SKM-1 (cell line): ENCODE measurements at regions not wholly inside any gene's neighbourhood (a gene's known extent, or its start where the extent isn't known, plus 50 kb on each side); places are given as distances from the start of the nearest gene placed in this dataset.
A peak's percentile ranks its signal among the peaks of the same experiment; 100 is the strongest.

Source experiments
- DNase-seq: peaks from one replicate; lab custom pipeline; 2025; ENCODE audit not compliant: unreplicated experiment; lab: John Stamatoyannopoulos, UW

GRCh38 chr1:208759255-208759654 is 515.1 kb upstream of the PLXNA2 start:
- no peak for DNase-seq

- DNase-seq = peak; percentile 33
These were observed 519.8 kb upstream of the PLXNA2 start for GRCh38 chr1:208763971-208764370.

DNA sequence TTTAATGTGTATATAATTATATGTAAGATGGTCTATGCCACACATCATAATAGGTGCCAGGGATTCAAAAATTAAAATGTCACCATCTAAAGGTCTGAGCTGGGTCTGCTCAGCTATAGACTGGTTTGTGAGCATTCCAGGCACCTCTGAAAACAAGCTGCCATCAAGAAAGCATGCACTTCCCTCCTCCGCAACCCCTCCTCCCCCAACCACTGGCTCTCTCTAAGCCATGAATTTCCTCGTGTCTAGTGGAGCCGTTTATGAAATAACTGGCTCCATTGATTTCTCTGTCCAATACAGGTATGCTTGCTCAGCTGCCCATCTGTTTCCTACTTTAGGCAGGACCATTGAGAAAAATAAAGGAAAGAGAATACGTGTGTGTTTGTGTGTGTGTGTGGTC is 522.6 kb upstream of the PLXNA2 start:
- no peak for DNase-seq

DNA sequence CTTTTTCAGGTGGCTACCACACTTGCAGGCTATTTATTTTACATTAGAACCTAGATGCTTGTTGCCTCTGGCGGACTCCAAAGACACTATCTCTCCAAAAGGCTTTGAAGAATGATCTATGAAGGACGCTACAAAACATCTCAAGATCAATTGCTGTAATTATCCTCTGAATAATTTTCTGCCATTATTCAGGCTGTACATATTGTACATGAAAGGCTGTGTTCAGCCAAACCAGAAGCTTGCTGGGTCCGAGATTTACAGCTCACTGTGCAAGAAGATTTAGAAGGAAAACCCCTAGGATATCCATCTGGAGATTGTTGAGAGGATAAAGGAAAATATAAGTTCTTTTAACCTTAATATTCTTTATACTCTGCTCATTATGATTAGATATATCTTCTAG is 523.6 kb upstream of the PLXNA2 start:
- no peak for DNase-seq

DNA sequence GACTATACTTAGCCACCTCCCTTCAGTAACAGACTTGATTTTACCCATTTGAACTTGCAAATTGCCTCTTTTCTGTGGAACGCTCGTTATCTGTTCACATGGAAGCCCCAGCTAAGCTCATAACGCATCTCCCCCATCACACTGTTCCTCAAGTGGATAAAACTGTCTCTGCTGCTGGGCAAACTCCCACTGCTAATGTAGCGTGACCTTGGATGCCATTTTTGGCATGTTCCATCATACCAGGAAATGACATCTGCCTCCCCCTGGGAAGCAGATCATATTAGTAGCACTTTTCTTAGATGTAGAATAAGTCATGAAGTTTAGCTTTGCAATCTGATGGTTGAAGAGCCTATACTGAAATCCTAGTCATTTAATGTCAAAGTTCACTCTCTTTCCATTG is 528.7 kb upstream of the PLXNA2 start:
- DNase-seq = no peak

DNA sequence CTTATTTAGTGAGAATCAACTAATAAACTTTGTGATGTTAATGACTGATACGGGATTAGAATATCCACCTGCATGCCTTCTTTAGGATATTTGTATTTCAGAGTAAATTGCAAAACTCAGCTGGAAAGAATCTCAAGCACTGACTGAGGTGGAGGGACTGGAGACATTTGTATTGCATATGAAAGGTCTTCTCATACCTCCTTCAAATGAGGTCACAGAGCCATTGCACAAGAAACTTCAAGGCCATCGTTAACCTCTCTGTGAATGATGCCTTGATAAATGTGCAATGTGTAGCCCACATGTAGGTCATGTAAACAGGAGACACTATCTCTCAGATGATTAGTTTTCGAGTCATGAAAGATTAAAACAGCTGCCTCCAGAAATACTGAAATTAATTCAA is 531.7 kb upstream of the PLXNA2 start:
- no peak for DNase-seq

DNA sequence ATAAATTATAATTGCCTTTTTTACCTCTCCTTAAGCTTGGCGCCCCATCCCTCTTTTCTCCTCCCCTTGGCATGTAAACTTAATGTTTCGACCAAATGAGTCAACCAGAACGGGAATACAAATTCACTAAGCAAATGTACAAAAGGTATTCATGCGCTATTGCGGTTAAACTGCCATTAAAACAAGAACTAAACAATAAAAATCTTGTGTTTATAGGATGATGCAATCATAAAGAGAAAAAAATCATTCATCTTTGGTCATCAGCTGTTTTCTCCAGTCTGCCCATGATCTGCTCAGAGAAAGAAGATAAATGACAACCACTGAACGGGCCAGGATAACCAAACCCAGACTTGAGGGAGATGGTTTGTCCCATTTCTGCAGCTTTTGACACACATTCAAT is 534.2 kb upstream of the PLXNA2 start:
- DNase-seq = no peak

- DNase-seq = no peak
These were observed 537.3 kb upstream of the PLXNA2 start for GRCh38 chr1:208781391-208782045.

DNA sequence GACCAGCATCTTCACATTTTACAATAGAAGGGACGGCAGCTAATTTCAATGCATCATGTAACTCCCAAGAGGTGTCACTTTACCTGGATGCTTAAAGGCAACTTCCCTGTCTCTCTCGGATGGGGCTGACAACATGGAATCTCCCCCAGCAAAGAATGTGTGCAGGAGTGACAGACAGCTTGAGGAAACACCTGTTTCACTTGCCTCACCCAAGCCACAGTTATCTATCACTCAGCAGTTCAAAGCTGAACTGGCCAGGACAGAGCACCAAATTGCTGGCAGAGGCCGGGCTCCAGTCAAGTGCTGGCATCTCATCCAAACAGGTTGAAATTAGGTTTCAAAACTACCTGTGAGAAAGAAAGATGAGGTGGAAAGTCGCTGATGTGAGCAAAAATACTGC is 538.0 kb upstream of the PLXNA2 start:
- DNase-seq = no peak

GRCh38 chr1:208785629-208786028 is 541.4 kb upstream of the PLXNA2 start:
- DNase-seq = no peak

DNA sequence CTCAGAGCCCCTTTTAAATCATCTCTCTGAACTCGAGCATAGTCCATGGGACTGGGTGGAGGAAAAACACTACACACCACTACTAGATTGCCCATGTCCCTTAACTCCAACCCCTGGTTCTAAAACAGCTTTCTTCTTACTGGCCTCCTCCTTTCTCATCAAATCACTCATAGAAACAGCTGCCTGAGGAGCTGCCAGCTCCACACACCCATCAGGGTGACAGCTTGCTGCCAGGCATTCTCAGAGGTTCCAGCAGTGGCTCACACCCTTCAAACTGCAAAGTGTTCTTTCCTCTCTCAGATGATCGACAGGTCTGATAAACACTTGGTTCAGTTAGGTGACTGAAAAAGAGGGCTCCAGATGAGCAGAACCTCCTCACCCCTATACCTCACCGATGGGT is 543.0 kb upstream of the PLXNA2 start:
- DNase-seq = no peak

DNA sequence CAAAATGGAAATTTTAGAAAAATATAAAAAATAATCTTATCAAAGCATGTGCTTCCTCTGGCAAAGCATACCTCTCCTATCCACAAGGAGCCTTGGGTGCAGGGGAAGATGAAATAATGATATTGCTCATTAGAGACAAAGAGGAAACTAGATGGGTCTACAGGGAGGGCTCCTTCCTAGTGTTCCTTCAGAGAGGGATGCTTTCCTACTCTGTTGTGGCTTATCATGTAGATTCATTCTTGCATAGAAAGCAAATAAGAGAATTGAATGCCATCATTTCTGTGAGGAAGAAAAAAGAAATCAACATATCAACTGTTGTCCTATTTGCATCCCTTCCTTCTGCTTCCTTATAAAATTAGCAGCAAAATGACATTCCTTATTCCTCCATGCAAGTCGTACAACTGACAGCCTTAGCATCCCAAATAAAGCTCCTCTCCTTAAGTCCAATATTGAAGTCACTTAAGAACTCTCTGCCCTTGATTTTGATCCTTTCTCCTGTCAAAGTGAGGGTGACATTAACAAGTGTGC is 543.9 kb upstream of the PLXNA2 start:
- no peak for DNase-seq

DNA sequence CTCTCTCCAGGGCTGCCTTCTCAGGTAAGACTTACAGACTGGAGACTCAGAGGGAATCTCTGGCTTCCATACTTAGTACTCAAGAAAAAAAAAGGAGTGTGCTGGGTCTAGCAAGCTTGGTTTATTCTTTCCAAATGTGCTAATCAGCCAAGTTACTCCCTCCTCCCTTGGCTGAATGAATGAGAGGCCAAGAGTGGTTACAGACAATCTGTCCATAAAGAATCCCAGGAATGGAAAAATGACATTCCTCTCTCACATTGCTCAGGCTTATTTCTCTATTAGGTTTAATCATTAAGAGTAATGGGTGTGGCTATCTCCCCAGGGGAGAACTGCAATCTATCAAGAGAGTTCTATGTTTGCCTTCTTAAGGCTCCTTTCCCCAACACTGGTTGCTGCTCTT is 547.3 kb upstream of the PLXNA2 start:
- DNase-seq = no peak

DNA sequence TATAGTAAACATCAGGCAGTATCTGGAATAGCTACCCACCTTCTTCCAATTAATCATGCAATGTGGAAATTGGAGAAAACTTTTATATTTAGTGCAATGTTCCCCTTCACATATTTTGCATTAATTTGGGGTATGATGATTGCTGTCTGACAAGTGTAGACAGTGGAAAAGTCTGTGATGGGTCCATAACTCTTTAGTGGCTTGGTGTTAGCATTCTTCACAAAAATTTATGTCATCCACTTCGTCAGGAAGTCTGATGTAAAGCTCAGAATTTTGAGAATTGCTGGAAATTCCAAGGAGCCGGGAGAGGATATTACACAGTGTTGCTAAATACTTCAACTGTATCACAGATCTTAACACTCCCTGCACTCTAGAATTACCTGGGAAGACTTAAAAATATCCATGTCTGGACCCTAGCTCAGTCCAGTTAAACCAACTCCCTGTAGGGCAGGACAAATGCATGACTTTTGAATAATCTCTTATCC is 549.7 kb upstream of the PLXNA2 start:
- DNase-seq = no peak

DNA sequence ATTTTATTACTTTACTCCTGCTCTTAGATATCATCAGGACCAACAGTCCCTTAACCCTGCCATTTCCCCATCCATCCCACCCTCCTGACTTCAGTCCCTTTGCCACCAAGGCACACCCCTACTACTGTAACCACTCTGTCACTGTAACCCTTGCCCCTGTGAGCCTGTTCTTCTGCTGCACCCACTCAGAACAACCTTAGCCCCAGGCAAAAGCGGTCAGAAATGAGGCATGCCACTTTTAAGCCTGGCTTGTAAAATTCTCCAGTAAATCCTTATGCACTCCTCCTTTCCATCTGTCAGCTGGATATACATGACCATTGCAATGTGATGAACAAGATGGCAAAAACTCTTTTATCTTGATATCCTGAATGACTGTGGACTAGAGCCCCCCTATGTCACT is 555.0 kb upstream of the PLXNA2 start:
- no peak for DNase-seq

GRCh38 chr1:208803011-208803811 is 559.0 kb upstream of the PLXNA2 start:
- DNase-seq = no peak

- peak; percentile 54 for DNase-seq
These were observed 563.4 kb upstream of the PLXNA2 start for GRCh38 chr1:208807446-208808127.

DNA sequence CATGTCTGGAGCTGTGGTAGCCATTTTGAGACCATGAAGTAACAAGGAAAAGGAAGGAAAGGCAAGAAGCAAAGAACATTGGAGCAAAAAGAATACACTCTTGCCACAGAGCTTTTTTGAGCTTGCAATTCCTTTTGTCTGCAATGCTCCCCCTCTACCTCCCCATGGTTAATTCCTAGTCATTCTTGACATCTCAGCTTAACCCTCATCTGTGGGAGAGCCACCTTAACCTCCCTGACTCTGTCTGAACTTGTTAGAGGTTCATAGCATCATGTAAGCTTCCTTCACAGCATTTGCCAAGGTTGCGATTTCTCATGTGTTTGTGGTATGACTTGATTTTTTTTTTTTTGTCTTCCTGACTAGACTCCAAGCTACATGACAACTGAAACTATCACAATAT is 564.1 kb upstream of the PLXNA2 start:
- no peak for DNase-seq

DNA sequence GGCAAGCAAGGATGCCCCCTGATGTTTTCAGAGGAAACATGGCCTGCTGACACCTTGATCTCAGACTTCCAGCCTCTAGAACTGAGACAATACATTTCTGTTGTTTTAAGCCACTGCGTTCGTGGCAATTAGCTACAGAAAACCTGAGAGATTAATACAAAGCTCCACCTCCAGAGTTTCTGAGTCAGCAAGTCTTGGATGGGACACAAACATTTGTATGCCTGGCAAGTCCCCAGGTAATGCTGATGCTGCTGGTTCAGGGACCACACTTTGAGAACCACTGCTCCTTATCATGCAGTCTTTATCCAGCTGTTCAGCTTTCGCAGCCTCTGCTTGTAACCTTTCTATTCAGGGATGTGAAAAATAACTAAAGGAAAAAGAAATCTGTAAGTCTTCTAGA is 565.7 kb upstream of the PLXNA2 start:
- DNase-seq = no peak

- no peak for DNase-seq
These were observed 574.7 kb upstream of the PLXNA2 start for GRCh38 chr1:208818770-208819445.

- DNase-seq = no peak
These were observed 576.5 kb upstream of the PLXNA2 start for GRCh38 chr1:208820580-208821212.
